ENCODE measurements at regions not wholly inside any gene's neighbourhood (a gene's known extent, or its start where the extent isn't known, plus 50 kb on each side); places are given as distances from the start of the nearest gene placed in this dataset.

DNA sequence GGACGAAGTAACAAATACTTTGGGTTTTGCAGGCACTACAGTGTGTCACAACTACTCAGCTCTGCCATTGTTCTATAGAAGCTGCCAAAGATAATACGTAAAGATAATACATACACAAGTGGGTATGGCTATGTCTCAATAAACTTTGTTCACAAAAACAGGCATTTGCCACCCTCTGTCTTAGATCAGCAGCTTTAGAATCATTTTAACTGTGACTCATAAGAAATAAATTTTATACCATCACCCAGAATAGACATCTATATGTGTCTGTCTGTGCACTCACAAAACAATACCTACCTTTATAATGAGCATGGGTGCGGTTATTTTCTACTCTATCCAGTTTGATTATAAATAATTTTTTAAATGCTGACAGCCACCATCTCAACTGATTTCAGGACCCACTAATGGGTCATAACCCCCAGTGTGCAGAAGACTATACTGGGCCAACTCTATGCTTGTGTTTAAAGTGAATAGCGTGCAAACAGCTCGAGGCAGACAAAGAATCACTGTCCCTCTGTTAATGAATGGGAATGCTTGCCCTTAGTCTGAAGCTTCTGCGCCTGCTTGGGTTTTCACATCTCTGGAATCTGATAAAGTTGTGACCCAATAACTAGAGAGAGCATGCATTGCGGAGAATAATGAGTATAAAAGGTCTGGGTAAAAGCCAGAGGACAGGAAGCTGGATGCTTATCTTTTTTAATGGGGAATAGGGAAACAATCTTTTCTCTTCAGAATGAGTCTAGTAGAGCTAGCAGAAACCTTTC is 216.2 kb downstream of the PLPP3 start:
- TF ChIP-seq CTCF (IDR thresholded peaks at IDR 0.05; ENCODE audit: borderline replicate concordance, control extremely low read depth, extremely low read depth, insufficient read depth, missing control alignments) = no peak
- in situ Hi-C loops (cut with MboI; ENCODE audit: low sequenced_read_pairs, unreplicated experiment) = no loop called here
- DNase-seq (ENCODE audit: low spot score) = no peak

DNA sequence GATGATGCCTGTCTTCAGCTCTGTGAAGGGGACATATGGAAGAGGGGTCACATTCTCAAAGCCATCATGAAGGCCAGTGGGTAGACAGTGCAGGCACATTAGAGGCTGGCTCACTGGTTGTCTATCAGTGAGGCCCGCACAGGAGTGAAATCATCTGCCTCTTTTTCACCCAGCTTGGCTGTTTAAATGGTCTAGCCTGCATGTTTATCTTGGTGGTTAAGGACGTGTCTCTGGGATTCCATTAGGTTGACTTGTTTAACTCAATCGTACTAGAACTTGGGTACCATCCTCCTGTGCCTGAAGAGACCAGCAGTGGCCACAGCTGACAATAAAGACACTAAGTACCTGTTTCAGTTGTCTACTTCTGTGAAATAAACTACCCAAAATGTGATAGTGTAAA is 219.3 kb downstream of the PLPP3 start:
- no peak for TF ChIP-seq CTCF (IDR thresholded peaks at IDR 0.05; ENCODE audit: borderline replicate concordance, control extremely low read depth, extremely low read depth, insufficient read depth, missing control alignments)
- no peak for DNase-seq (ENCODE audit: low spot score)
- in situ Hi-C loops (cut with MboI; ENCODE audit: low sequenced_read_pairs, unreplicated experiment) = no loop called here

GRCh38 chr1:56359056-56359455 is 220.3 kb downstream of the PLPP3 start:
- in situ Hi-C loops (cut with MboI; ENCODE audit: low sequenced_read_pairs, unreplicated experiment) = no loop called here
- no peak for DNase-seq (ENCODE audit: low spot score)
- no peak for TF ChIP-seq CTCF (IDR thresholded peaks at IDR 0.05; ENCODE audit: borderline replicate concordance, control extremely low read depth, extremely low read depth, insufficient read depth, missing control alignments)

- TF ChIP-seq CTCF (IDR thresholded peaks at IDR 0.05; ENCODE audit: borderline replicate concordance, control extremely low read depth, extremely low read depth, insufficient read depth, missing control alignments) = no peak
- in situ Hi-C loops (cut with MboI; ENCODE audit: low sequenced_read_pairs, unreplicated experiment) = no loop called here
- DNase-seq (ENCODE audit: low spot score) = no peak
These were observed 221.3 kb downstream of the PLPP3 start for GRCh38 chr1:56357927-56358690.

GRCh38 chr1:56356376-56356990 is 222.9 kb downstream of the PLPP3 start:
- DNase-seq (ENCODE audit: low spot score) = no peak
- TF ChIP-seq CTCF (IDR thresholded peaks at IDR 0.05; ENCODE audit: borderline replicate concordance, control extremely low read depth, extremely low read depth, insufficient read depth, missing control alignments) = no peak
- in situ Hi-C loops (cut with MboI; ENCODE audit: low sequenced_read_pairs, unreplicated experiment) = no loop called here

DNA sequence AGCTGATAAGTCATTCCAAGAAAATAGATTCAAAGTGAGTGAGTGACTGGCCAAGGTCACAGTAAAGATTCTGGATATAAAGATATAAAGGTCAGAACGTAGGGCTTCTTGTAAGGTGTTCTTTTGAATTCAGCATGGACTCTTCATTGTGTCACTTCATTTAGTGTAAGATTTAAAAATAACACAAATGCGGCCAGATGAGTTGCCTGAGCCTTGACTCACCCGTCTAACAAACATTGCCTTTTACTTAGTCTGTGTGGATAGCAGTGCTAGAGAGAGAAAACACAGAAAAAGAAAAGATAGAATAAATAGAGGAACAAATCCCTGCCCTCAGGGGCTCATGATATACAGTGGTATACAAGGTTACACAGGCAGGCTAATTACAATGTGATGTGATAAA is 223.4 kb downstream of the PLPP3 start:
- DNase-seq (ENCODE audit: low spot score) = no peak
- TF ChIP-seq CTCF (IDR thresholded peaks at IDR 0.05; ENCODE audit: borderline replicate concordance, control extremely low read depth, extremely low read depth, insufficient read depth, missing control alignments) = no peak
- in situ Hi-C loops (cut with MboI; ENCODE audit: low sequenced_read_pairs, unreplicated experiment) = no loop called here

Measured in GM13976 (cell line).